ENCODE measurements at regions not wholly inside any gene's neighbourhood (a gene's known extent, or its start where the extent isn't known, plus 50 kb on each side); places are given as distances from the start of the nearest gene placed in this dataset.

DNA sequence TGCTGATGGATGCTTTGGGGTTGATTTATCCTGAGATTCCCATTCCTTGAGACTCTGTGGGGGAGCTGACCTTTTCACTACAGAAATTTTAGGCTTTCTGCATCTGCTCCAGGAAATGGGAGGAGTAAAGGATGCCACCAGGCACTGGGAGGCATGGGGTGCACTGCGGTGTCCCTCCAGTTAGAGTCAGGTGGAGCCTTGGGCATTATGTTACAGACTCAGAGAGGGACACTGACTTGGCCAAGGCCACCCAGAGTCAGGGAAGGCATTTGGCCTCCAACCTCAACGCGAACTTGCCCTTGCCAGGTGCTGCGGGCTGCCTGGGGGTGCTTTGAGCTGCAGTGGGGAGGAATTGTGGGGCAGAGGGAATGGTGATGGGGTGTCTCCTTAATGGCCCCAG is 58.0 kb upstream of the TBX3 start:
- Mint-ChIP-seq H3K27ac (ENCODE audit: unreplicated experiment) (no peak overlapping the region), H3K36me3 (ENCODE audit: unreplicated experiment) (no peaks in the 10 kb centered on the region), H3K9me3 (ENCODE audit: unreplicated experiment) (peaks cover 8% of the 10 kb centered on the region), H3K27me3 (ENCODE audit: unreplicated experiment) (no peaks in the 10 kb centered on the region), H3K4me3 (ENCODE audit: unreplicated experiment) (no peak overlapping the region), H3K4me1 (ENCODE audit: unreplicated experiment) (no peaks in the 10 kb centered on the region)
- TF ChIP-seq, protein P1, sequence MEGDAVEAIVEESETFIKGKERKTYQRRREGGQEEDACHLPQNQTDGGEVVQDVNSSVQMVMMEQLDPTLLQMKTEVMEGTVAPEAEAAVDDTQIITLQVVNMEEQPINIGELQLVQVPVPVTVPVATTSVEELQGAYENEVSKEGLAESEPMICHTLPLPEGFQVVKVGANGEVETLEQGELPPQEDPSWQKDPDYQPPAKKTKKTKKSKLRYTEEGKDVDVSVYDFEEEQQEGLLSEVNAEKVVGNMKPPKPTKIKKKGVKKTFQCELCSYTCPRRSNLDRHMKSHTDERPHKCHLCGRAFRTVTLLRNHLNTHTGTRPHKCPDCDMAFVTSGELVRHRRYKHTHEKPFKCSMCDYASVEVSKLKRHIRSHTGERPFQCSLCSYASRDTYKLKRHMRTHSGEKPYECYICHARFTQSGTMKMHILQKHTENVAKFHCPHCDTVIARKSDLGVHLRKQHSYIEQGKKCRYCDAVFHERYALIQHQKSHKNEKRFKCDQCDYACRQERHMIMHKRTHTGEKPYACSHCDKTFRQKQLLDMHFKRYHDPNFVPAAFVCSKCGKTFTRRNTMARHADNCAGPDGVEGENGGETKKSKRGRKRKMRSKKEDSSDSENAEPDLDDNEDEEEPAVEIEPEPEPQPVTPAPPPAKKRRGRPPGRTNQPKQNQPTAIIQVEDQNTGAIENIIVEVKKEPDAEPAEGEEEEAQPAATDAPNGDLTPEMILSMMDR (IDR thresholded peaks at IDR 0.05), result no peak
- DNase-seq (ENCODE audit: extremely low spot score, unreplicated experiment), result no peak

DNA sequence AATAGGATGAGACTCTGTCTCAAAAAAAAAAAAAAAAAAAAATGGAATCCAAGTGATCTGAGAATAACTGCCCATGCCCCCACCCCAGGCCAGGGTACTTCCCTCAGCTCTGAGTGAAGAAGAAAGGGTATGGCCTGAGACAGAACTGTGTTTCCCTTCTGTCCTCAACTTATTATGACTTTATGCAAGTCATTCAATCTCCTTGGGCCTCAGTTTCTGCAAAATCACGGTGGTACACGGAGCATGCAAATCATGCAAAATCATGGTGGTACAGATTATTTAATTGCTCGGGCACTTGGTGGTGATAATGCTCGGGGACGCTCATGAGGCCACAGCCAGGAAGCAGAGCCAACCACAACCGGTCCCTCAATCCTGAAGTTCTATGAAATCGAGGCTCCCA is 56.5 kb upstream of the TBX3 start:
- Mint-ChIP-seq H3K9me3 (ENCODE audit: unreplicated experiment) (peaks cover 8% of the 10 kb centered on the region), H3K27me3 (ENCODE audit: unreplicated experiment) (no peaks in the 10 kb centered on the region), H3K36me3 (ENCODE audit: unreplicated experiment) (no peaks in the 10 kb centered on the region), H3K4me1 (ENCODE audit: unreplicated experiment) (no peaks in the 10 kb centered on the region), H3K4me3 (ENCODE audit: unreplicated experiment) (no peak overlapping the region), H3K27ac (ENCODE audit: unreplicated experiment) (no peak overlapping the region)
- DNase-seq (ENCODE audit: extremely low spot score, unreplicated experiment), result no peak
- TF ChIP-seq, protein P1 (IDR thresholded peaks at IDR 0.05), result no peak

DNA sequence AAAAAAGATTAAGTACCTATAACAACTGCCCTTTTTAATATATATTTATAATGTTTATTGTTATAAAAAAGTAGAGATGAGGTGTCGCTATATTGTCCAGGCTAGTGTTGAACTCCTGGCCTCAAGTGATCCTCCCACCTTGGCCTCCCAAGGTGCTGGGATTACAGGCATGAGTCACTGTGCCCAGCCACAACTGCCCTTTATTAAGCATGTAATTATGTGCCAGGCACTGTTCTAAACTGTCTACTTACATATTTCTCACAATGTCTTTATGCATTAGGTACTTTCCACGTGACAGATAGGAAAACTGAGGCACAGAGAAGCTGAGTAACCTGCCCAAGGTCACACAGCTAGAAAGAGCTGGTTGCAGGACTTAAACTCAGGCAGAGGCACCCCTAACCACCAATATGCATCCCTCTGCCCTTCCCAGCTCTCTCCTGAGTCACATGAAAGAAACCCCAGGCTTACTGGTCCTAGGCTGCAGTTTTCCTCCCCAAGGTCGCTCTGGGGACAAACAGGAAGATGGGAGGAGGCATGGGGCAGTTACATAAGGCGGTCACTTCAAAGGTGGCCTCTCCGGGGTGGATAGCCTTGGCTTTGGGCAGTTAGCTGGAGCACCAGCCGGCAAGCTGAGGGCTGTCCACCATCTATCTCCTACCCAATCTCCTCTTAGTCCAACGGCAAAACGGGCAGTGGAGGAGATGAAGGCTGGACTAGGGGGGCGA is 54.6 kb upstream of the TBX3 start:
- H3K36me3 Mint-ChIP-seq (ENCODE audit: unreplicated experiment), result no peaks in the 10 kb centered on the region
- no peaks in the 10 kb centered on the region for H3K27me3 Mint-ChIP-seq (ENCODE audit: unreplicated experiment)
- TF ChIP-seq, protein P1 (IDR thresholded peaks at IDR 0.05), result no peak
- H3K27ac Mint-ChIP-seq (ENCODE audit: unreplicated experiment), result no peak overlapping the region
- H3K4me3 Mint-ChIP-seq (ENCODE audit: unreplicated experiment), result no peak overlapping the region
- H3K9me3 Mint-ChIP-seq (ENCODE audit: unreplicated experiment), result peaks cover 8% of the 10 kb centered on the region
- no peaks in the 10 kb centered on the region for H3K4me1 Mint-ChIP-seq (ENCODE audit: unreplicated experiment)
- no peak for DNase-seq (ENCODE audit: extremely low spot score, unreplicated experiment)

DNA sequence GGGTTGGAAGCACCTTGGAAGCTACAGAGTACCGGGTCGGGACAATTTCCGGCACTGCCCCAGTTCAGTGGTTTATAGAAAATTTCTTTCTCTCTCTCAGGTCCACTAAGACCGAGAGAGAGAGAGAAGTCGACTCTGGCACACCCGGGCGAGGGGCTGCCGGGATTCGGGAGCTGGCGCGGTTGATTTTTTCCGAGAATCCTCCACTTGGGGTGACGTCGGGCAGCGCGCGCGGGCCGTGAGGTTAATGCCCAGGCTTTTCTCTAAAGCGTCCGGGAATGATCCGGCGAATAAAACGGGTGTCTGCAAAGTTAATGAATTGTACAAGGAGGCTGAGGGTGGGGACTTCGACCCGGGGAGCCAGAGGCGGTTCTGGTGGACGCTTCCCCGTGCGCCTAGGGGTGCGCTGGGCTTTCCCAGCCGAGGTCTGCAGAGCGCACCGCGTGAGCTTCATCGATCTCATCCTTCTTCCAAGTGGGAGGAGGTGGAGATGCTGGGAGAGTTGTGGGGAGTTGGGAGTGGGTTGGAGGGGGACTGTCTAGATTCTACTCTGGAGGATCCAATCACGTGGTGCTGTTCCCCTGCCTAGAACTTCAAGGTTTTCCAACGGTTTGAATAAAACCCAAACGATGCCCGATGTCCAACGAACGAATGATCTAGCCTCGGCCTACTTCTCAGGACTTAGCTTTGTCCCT is 51.9 kb upstream of the TBX3 start:
- H3K4me3 Mint-ChIP-seq (ENCODE audit: unreplicated experiment), result no peak overlapping the region
- H3K27me3 Mint-ChIP-seq (ENCODE audit: unreplicated experiment), result no peaks in the 10 kb centered on the region
- H3K4me1 Mint-ChIP-seq (ENCODE audit: unreplicated experiment), result no peaks in the 10 kb centered on the region
- TF ChIP-seq, protein P1 (IDR thresholded peaks at IDR 0.05), result no peak
- H3K27ac Mint-ChIP-seq (ENCODE audit: unreplicated experiment), result no peak overlapping the region
- no peak for DNase-seq (ENCODE audit: extremely low spot score, unreplicated experiment)
- no peaks in the 10 kb centered on the region for H3K9me3 Mint-ChIP-seq (ENCODE audit: unreplicated experiment)
- H3K36me3 Mint-ChIP-seq (ENCODE audit: unreplicated experiment), result no peaks in the 10 kb centered on the region

DNA sequence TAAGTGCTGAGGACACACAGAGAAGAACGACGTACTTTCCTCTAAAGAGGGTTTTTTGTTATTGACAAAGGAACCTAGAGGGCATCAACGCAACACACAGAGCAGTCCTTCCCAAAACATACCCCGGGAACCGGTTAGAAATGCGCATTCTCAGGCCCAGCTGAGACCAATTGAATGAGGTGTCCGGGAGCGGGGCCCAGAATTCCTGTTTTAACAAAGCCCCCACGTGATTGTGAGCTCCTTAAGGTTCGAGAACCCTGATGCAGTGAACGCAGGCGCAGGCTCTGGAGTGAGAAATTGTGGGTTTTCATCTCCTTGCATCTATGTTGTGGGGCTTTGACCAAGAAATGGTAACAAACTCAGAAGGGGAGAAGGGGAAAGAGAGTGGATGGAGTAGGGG is 51.0 kb upstream of the TBX3 start:
- H3K27ac Mint-ChIP-seq (ENCODE audit: unreplicated experiment), result no peak overlapping the region
- no peaks in the 10 kb centered on the region for H3K36me3 Mint-ChIP-seq (ENCODE audit: unreplicated experiment)
- H3K9me3 Mint-ChIP-seq (ENCODE audit: unreplicated experiment), result no peaks in the 10 kb centered on the region
- no peaks in the 10 kb centered on the region for H3K4me1 Mint-ChIP-seq (ENCODE audit: unreplicated experiment)
- TF ChIP-seq, protein P1 (IDR thresholded peaks at IDR 0.05), result no peak
- DNase-seq (ENCODE audit: extremely low spot score, unreplicated experiment), result no peak
- no peaks in the 10 kb centered on the region for H3K27me3 Mint-ChIP-seq (ENCODE audit: unreplicated experiment)
- H3K4me3 Mint-ChIP-seq (ENCODE audit: unreplicated experiment), result no peak overlapping the region
